Ishikawa (cell line): ENCODE measurements at regions not wholly inside any gene's neighbourhood (a gene's known extent, or its start where the extent isn't known, plus 50 kb on each side); places are given as distances from the start of the nearest gene placed in this dataset.

ENCODE experiments used
- CEBPB ChIP-seq: IDR thresholded peaks from 2 replicates; pipeline ENCODE4 v1.6.1; 2012
- CREB1 ChIP-seq: IDR thresholded peaks from 2 replicates; pipeline ENCODE4 v1.6.1; 2012; ENCODE audit warnings: low read depth
- EGR1 ChIP-seq: IDR thresholded peaks from 2 replicates; pipeline ENCODE4 v1.6.1; 2012
- EP300 ChIP-seq: IDR thresholded peaks from 2 replicates; pipeline ENCODE4 v1.6.1; 2012; ENCODE audit warnings: borderline replicate concordance
- FOXM1 ChIP-seq: IDR thresholded peaks from 2 replicates; pipeline ENCODE4 v1.6.1; 2012; ENCODE audit warnings: low read depth, borderline replicate concordance
- MAX ChIP-seq: IDR thresholded peaks from 2 replicates; pipeline ENCODE4 v1.6.1; 2012
- NFIC ChIP-seq: IDR thresholded peaks from 2 replicates; pipeline ENCODE4 v1.6.1; 2012
- RAD21 ChIP-seq: IDR thresholded peaks from 2 replicates; pipeline ENCODE4 v1.6.1; 2012; ENCODE audit warnings: low read depth
- REST ChIP-seq: IDR thresholded peaks from 2 replicates; pipeline ENCODE4 v1.6.1; 2012; ENCODE audit warnings: low read depth, mild to moderate bottlenecking
- TAF1 ChIP-seq: IDR thresholded peaks from 2 replicates; pipeline ENCODE4 v1.6.1; 2012; ENCODE audit warnings: low read depth, mild to moderate bottlenecking
- TCF12 ChIP-seq: IDR thresholded peaks from 2 replicates; pipeline ENCODE4 v1.6.1; 2012; ENCODE audit warnings: low read depth
- TEAD4 ChIP-seq: IDR thresholded peaks from 2 replicates; pipeline ENCODE4 v1.6.1; 2012
- USF1 ChIP-seq: IDR thresholded peaks from 2 replicates; pipeline ENCODE4 v1.6.1; 2012
- YY1 ChIP-seq: IDR thresholded peaks from 2 replicates; pipeline ENCODE4 v1.6.1; 2012; ENCODE audit warnings: low read depth
- ZBTB7A ChIP-seq: IDR thresholded peaks from 2 replicates; pipeline ENCODE4 v1.6.1; 2012; ENCODE audit warnings: low read depth

GRCh38 chr11:23594755-23595154, 734.5 kb upstream of the CCDC179 start:
- no peak for TF ChIP-seq TCF12
- TF ChIP-seq NFIC: no peak

- no peak for TF ChIP-seq ZBTB7A
- TF ChIP-seq FOXM1: no peak
- no peak for TF ChIP-seq TCF12
- no peak for TF ChIP-seq CEBPB
- no peak for TF ChIP-seq EGR1
- TF ChIP-seq RAD21: no peak
Measured at GRCh38 chr11:23604966-23605365, 744.7 kb upstream of the CCDC179 start.

GRCh38 chr11:23606191-23606590, 745.9 kb upstream of the CCDC179 start:
- TF ChIP-seq ZBTB7A (no peak), TEAD4 (no peak), USF1 (no peak), NFIC (no peak), MAX (no peak), YY1 (no peak), TAF1 (no peak), TCF12 (no peak), FOXM1 (no peak), RAD21 (no peak), EGR1 (no peak), EP300 (no peak), CREB1 (no peak), REST (no peak), CEBPB (no peak)

- TF ChIP-seq MAX (no peak), EP300 (no peak), TEAD4 (no peak), YY1 (no peak), TCF12 (no peak), RAD21 (no peak), USF1 (no peak), NFIC (no peak), TAF1 (no peak), REST (no peak), CEBPB (no peak), CREB1 (no peak)
Measured at GRCh38 chr11:23611726-23612125, 751.5 kb upstream of the CCDC179 start.

GRCh38 chr11:23620617-23621016, 760.3 kb upstream of the CCDC179 start:
- TF ChIP-seq NFIC (no peak), ZBTB7A (no peak), RAD21 (no peak), FOXM1 (no peak), TEAD4 (no peak), REST (no peak), EP300 (no peak), YY1 (no peak), CREB1 (no peak), CEBPB (no peak), TCF12 (no peak), MAX (no peak), TAF1 (no peak), EGR1 (no peak), USF1 (no peak)
